Gastroesophageal sphincter (tissue), 3 donors: ENCODE measurements at regions not wholly inside any gene's neighbourhood (a gene's known extent, or its start where the extent isn't known, plus 50 kb on each side); places are given as distances from the start of the nearest gene placed in this dataset.

Source experiments
- CTCF ChIP-seq, 4 experiments: fragments of 200-600 bp in 2 of 4; fragments of 450-650 bp in 2 of 4; sonication (generic) in 1 of 4; IDR thresholded peaks; one replicate each; pipeline ENCODE4 v1.5.1; 2017 to 2019; ENCODE audit warnings: antibody characterized with exemption in 4 of 4, mild to moderate bottlenecking in 2 of 4, moderate library complexity in 2 of 4
- EP300 ChIP-seq: sonication (generic); formaldehyde crosslinking; IDR thresholded peaks from one replicate; pipeline ENCODE4 v1.6.1; 2017; ENCODE audit warnings: antibody characterized with exemption, mild to moderate bottlenecking
- POLR2A ChIP-seq, 2 donors: fragments of 450-650 bp; IDR thresholded peaks; one replicate each; pipeline ENCODE4 v1.6.1; 2017; ENCODE audit warnings: antibody characterized with exemption in 2 of 2, mild to moderate bottlenecking in 2 of 2, moderate library complexity in 1 of 2
- POLR2AphosphoS5 ChIP-seq: sonication (generic); formaldehyde crosslinking; IDR thresholded peaks from one replicate; pipeline ENCODE4 v1.6.1; 2017; ENCODE audit warnings: antibody characterized with exemption

GRCh38 chr16:66274335-66275110 lies 92.0 kb upstream of the CDH5 start:
- TF ChIP-seq CTCF (IDR thresholded peaks at IDR 0.05) (peak in 1 of 4 experiments; percentile 31), POLR2A (IDR thresholded peaks at IDR 0.05) (no peak), POLR2AphosphoS5 (no peak), EP300 (no peak)
